ENCODE measurements at regions not wholly inside any gene's neighbourhood (a gene's known extent, or its start where the extent isn't known, plus 50 kb on each side); places are given as distances from the start of the nearest gene placed in this dataset.

GRCh38 chr3:170780955-170781354 lies 89.0 kb downstream of the RPL22L1 start:
- DNase-seq (ENCODE audit: low read depth in 2 of 2), result no peak

GRCh38 chr3:170780471-170780870 lies 89.5 kb downstream of the RPL22L1 start:
- no peak for DNase-seq (ENCODE audit: low read depth in 2 of 2)

- no peak for DNase-seq (ENCODE audit: low read depth in 2 of 2)
These were observed 91.5 kb downstream of the RPL22L1 start for GRCh38 chr3:170778240-170779217.

- no peak for DNase-seq (ENCODE audit: low read depth in 2 of 2)
These were observed 92.5 kb downstream of the RPL22L1 start for GRCh38 chr3:170777564-170777926.

GRCh38 chr3:170776887-170777563 lies 93.0 kb downstream of the RPL22L1 start:
- DNase-seq (ENCODE audit: low read depth in 2 of 2), result no peak

GRCh38 chr3:170773682-170774425 lies 96.1 kb downstream of the RPL22L1 start:
- DNase-seq (ENCODE audit: low read depth in 2 of 2), result no peak

GRCh38 chr3:170772175-170772574 lies 97.8 kb downstream of the RPL22L1 start:
- DNase-seq (ENCODE audit: low read depth in 2 of 2), result no peak

GRCh38 chr3:170768334-170768801 lies 101.6 kb downstream of the RPL22L1 start:
- no peak for DNase-seq (ENCODE audit: low read depth in 2 of 2)

GRCh38 chr3:170767576-170767941 lies 102.4 kb downstream of the RPL22L1 start:
- DNase-seq (ENCODE audit: low read depth in 2 of 2), result no peak

GRCh38 chr3:170766823-170767575 lies 103.0 kb downstream of the RPL22L1 start:
- no peak for DNase-seq (ENCODE audit: low read depth in 2 of 2)

GRCh38 chr3:170766253-170766652 lies 103.7 kb downstream of the RPL22L1 start:
- DNase-seq (ENCODE audit: low read depth in 2 of 2), result no peak

GRCh38 chr3:170765419-170766078 lies 104.4 kb downstream of the RPL22L1 start:
- no peak for DNase-seq (ENCODE audit: low read depth in 2 of 2)

GRCh38 chr3:170764017-170764416 lies 106.0 kb downstream of the RPL22L1 start:
- no peak for DNase-seq (ENCODE audit: low read depth in 2 of 2)

GRCh38 chr3:170762064-170762463 lies 107.9 kb downstream of the RPL22L1 start:
- no peak for DNase-seq (ENCODE audit: low read depth in 2 of 2)

- no peak for DNase-seq (ENCODE audit: low read depth in 2 of 2)
These were observed 108.9 kb downstream of the RPL22L1 start for GRCh38 chr3:170761103-170761502.

- DNase-seq (ENCODE audit: low read depth in 2 of 2), result no peak
These were observed 109.8 kb downstream of the RPL22L1 start for GRCh38 chr3:170760174-170760526.

GRCh38 chr3:170759511-170760173 lies 110.4 kb downstream of the RPL22L1 start:
- DNase-seq (ENCODE audit: low read depth in 2 of 2), result no peak

- DNase-seq (ENCODE audit: low read depth in 2 of 2), result no peak
These were observed 113.0 kb downstream of the RPL22L1 start for GRCh38 chr3:170757038-170757437.

- DNase-seq (ENCODE audit: low read depth in 2 of 2), result no peak
These were observed 115.7 kb downstream of the RPL22L1 start for GRCh38 chr3:170754311-170754693.

Data from stimulated activated CD8-positive, alpha-beta memory T cell treated with anti-CD3 and anti-CD28 coated beads, Interleukin-7, amount 100 ng/mL, for 1 hour (primary cell).